Smooth muscle cell (in vitro differentiated cells): ENCODE measurements at regions not wholly inside any gene's neighbourhood (a gene's known extent, or its start where the extent isn't known, plus 50 kb on each side); places are given as distances from the start of the nearest gene placed in this dataset.

Experiments
- DNase-seq: peaks from one replicate; lab custom pipeline; 2025; ENCODE audit not compliant: unreplicated experiment; lab: John Stamatoyannopoulos, UW
- H2AFZ ChIP-seq: fragments of 200-600 bp; sonication (generic); 2 replicates; pipeline ENCODE4 v1.6.0; 2016; ENCODE audit warnings: antibody characterized with exemption, low read depth, mild to moderate bottlenecking
- H3F3A ChIP-seq: fragments of 200-600 bp; sonication (generic); 2 replicates; pipeline ENCODE4 v1.6.0; 2017; ENCODE audit warnings: antibody characterized with exemption, low read depth
- H3K27ac ChIP-seq: fragments of 200-600 bp; sonication (generic); 2 replicates; pipeline ENCODE4 v1.5.1; 2016; ENCODE audit warnings: low read depth, mild to moderate bottlenecking
- H3K27me3 ChIP-seq: fragments of 200-600 bp; sonication (generic); 2 replicates; pipeline ENCODE4 v1.6.1; 2016; ENCODE audit warnings: low read depth, mild to moderate bottlenecking
- H3K36me3 ChIP-seq: fragments of 200-600 bp; sonication (generic); 2 replicates; pipeline ENCODE4 v1.5.1; 2016; ENCODE audit warnings: low read depth
- H3K4me1 ChIP-seq: fragments of 200-600 bp; sonication (generic); 2 replicates; pipeline ENCODE4 v1.5.1; 2016; ENCODE audit warnings: low read depth
- H3K4me2 ChIP-seq: fragments of 200-600 bp; sonication (generic); 2 replicates; pipeline ENCODE4 v1.6.0; 2016; ENCODE audit warnings: mild to moderate bottlenecking
- H3K4me3 ChIP-seq: fragments of 200-600 bp; sonication (generic); 2 replicates; pipeline ENCODE4 v1.5.1; 2016; ENCODE audit warnings: mild to moderate bottlenecking
- H3K79me2 ChIP-seq: fragments of 200-600 bp; sonication (generic); 2 replicates; pipeline ENCODE4 v1.6.0; 2016; ENCODE audit warnings: low read depth, mild to moderate bottlenecking
- H3K9ac ChIP-seq: fragments of 200-600 bp; sonication (generic); 2 replicates; pipeline ENCODE4 v1.6.0; 2016; ENCODE audit warnings: low read depth
- H3K9me3 ChIP-seq: fragments of 200-600 bp; sonication (generic); replicated peaks from 2 replicates; pipeline ENCODE4 v1.5.1; 2016; ENCODE audit warnings: low read depth
- H4K20me1 ChIP-seq: fragments of 200-600 bp; sonication (generic); 2 replicates; pipeline ENCODE4 v1.6.0; 2016; ENCODE audit warnings: low read depth
- WGBS: methylation state at CpG from one replicate; pipeline ENCODE4 v1.1.7; 2016; ENCODE audit warnings: low lambda C conversion rate; 5-methylcytosine and 5-hydroxymethylcytosine counted together
- TF ChIP-seq, protein P1 (sequence below): fragments of 200-600 bp; sonication (generic); IDR thresholded peaks from 2 replicates; pipeline ENCODE4 v1.5.1; 2017; ENCODE audit warnings: borderline replicate concordance, mild to moderate bottlenecking, antibody characterized with exemption; ENCODE audit not compliant: insufficient read depth, poor library complexity, severe bottlenecking

DNA sequence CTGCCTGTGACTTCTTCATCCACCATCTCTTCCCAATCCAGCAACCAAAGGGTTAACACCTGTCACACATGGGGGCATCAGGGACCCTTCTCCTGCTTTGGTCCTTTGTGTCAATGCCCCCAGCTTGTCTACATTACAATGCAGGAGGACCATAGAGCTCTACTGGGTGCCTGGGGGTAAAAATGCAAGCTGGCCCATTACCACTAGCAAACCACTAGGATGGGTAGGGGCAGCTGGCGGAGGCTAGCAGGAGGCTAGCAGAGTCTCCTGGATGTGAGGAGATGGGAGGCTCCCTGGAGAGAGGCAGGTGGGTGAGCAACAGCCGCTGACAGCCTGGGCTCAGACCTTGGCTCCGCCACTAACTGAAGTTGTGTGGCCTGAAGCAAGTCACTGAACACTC, 153.4 kb upstream of the SKOR2 start:
- Histone ChIP-seq H3F3A (no peaks in the 10 kb centered on the region), H3K79me2 (no peaks in the 10 kb centered on the region), H3K27ac (no peak overlapping the region), H3K36me3 (no peaks in the 10 kb centered on the region), H4K20me1 (no peaks in the 10 kb centered on the region), H3K9me3 (no peaks in the 10 kb centered on the region), H3K27me3 (peaks cover 24% of the 10 kb centered on the region), H2AFZ (no peak overlapping the region), H3K4me1 (no peaks in the 10 kb centered on the region), H3K9ac (no peak overlapping the region), H3K4me2 (no peak overlapping the region), H3K4me3 (no peak overlapping the region)
- DNase-seq: no peak
- 85% methylated on average over 3 of the region's 3 CpGs for WGBS
- TF ChIP-seq, protein P1, sequence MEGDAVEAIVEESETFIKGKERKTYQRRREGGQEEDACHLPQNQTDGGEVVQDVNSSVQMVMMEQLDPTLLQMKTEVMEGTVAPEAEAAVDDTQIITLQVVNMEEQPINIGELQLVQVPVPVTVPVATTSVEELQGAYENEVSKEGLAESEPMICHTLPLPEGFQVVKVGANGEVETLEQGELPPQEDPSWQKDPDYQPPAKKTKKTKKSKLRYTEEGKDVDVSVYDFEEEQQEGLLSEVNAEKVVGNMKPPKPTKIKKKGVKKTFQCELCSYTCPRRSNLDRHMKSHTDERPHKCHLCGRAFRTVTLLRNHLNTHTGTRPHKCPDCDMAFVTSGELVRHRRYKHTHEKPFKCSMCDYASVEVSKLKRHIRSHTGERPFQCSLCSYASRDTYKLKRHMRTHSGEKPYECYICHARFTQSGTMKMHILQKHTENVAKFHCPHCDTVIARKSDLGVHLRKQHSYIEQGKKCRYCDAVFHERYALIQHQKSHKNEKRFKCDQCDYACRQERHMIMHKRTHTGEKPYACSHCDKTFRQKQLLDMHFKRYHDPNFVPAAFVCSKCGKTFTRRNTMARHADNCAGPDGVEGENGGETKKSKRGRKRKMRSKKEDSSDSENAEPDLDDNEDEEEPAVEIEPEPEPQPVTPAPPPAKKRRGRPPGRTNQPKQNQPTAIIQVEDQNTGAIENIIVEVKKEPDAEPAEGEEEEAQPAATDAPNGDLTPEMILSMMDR: no peak

GRCh38 chr18:47403949-47404348, 152.5 kb upstream of the SKOR2 start:
- WGBS: 88% methylated on average over 3 of the region's 3 CpGs
- no peak overlapping the region for H3K4me3 ChIP-seq
- H3K4me2 ChIP-seq: no peak overlapping the region
- H4K20me1 ChIP-seq: no peaks in the 10 kb centered on the region
- TF ChIP-seq, protein P1: no peak
- H3K9ac ChIP-seq: no peak overlapping the region
- H3K9me3 ChIP-seq: no peaks in the 10 kb centered on the region
- no peak overlapping the region for H3K27ac ChIP-seq
- no peaks in the 10 kb centered on the region for H3K36me3 ChIP-seq
- no peaks in the 10 kb centered on the region for H3K79me2 ChIP-seq
- H3K27me3 ChIP-seq: peaks cover 26% of the 10 kb centered on the region
- H3F3A ChIP-seq: no peaks in the 10 kb centered on the region
- no peak overlapping the region for H2AFZ ChIP-seq
- no peaks in the 10 kb centered on the region for H3K4me1 ChIP-seq
- no peak for DNase-seq

DNA sequence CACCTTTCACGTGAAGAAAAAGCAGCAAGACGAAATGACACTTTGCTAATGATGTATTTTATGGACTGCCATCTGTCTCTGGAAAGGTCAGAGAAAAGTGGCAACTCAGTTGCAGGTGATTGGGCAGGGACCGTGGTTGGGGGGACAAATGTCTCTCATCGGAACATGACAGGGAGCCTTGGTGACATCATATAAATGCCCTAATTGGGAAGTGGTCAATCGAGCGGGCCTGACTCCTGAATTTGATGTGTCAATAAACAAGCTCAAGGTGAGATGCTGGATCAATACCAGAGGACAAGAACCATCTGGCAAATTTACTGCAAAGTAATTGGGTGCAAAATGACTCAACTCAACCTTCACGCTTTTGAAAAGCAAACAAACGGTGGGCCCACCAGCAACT, 151.9 kb upstream of the SKOR2 start:
- Histone ChIP-seq H2AFZ (no peak overlapping the region), H3K27me3 (peaks cover 29% of the 10 kb centered on the region), H3K79me2 (no peaks in the 10 kb centered on the region), H3K4me3 (no peak overlapping the region), H3K36me3 (no peaks in the 10 kb centered on the region), H3K9me3 (no peaks in the 10 kb centered on the region), H4K20me1 (no peaks in the 10 kb centered on the region), H3K27ac (no peak overlapping the region), H3K9ac (no peak overlapping the region), H3F3A (no peaks in the 10 kb centered on the region), H3K4me1 (no peaks in the 10 kb centered on the region), H3K4me2 (no peak overlapping the region)
- TF ChIP-seq, protein P1: no peak
- WGBS: 90% methylated on average over 8 of the region's 8 CpGs
- DNase-seq: no peak

DNA sequence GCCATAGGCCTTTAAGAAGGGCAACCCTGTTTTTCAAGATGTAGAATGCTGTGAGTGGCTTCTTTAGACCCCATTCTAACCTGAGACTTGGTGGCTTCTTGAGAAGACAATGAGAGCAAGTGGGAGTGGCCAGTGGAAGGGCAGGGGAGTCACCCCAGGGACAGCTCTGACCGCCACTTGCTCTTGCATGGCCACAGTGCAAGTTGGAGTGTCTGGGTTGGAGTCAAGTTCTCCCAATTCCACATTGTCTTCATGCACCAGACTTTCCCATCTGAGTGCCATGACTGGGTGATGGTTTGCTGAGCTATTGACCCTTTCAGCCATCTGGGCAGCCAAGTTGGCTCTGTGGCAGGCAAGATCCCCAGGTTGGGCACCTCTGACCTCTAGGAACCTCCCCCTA, 148.0 kb upstream of the SKOR2 start:
- H3K4me2 ChIP-seq: no peak overlapping the region
- H3K9me3 ChIP-seq: no peaks in the 10 kb centered on the region
- no peak for DNase-seq
- TF ChIP-seq, protein P1: no peak
- no peaks in the 10 kb centered on the region for H3K36me3 ChIP-seq
- no peaks in the 10 kb centered on the region for H3K79me2 ChIP-seq
- H3K27ac ChIP-seq: no peak overlapping the region
- H3K4me3 ChIP-seq: no peak overlapping the region
- no peak overlapping the region for H2AFZ ChIP-seq
- no peaks in the 10 kb centered on the region for H3K4me1 ChIP-seq
- no peak overlapping the region for H3K9ac ChIP-seq
- no peaks in the 10 kb centered on the region for H3F3A ChIP-seq
- WGBS: 100% methylated on average over 1 of the region's 1 CpG
- peaks cover 20% of the 10 kb centered on the region for H3K27me3 ChIP-seq
- no peaks in the 10 kb centered on the region for H4K20me1 ChIP-seq
